NCI-H1930 (cell line): ENCODE measurements at regions not wholly inside any gene's neighbourhood (a gene's known extent, or its start where the extent isn't known, plus 50 kb on each side); places are given as distances from the start of the nearest gene placed in this dataset.

Experiments
- DNase-seq, 2 experiments: peaks; one replicate each; lab custom pipeline; 2025; lab: John Stamatoyannopoulos, UW

GRCh38 chr11:115722711-115723110 is 218.5 kb upstream of the CADM1 start:
- DNase-seq: no peak

DNA sequence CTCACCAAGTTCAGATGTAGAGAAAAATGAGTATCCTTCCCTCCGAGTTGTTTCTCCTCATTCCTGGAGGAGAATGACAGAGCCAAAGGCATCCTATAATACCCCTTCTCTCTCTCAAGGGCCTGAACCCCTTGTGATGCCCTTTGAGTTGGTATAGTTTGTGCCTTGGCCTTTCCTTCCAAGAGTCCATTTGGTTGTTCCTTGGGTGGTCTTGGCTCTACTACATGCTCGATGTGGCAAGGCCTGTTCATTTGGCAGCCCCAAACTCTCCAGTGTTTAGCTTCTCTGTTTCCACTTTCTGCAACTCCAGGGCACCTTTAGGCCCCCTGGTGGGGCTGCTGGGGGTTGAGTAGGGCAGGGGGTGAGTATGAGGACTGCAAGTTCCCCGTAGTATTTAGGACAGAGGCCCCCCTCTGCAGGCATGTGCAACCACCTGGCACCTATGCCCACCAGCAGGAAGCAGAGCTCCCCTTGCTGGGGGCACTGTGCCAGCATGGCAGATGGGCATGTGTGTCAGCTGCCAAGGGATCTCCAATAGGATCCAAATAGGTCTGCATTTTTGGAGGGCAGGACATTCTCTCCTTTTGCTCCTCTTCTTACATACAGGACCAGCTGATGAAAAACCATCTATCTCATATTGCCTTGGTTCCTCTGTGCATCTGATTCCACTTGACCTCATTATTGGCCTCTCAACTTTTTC is 217.2 kb upstream of the CADM1 start:
- no peak for DNase-seq

GRCh38 chr11:115720602-115721245 is 216.5 kb upstream of the CADM1 start:
- DNase-seq: no peak

DNA sequence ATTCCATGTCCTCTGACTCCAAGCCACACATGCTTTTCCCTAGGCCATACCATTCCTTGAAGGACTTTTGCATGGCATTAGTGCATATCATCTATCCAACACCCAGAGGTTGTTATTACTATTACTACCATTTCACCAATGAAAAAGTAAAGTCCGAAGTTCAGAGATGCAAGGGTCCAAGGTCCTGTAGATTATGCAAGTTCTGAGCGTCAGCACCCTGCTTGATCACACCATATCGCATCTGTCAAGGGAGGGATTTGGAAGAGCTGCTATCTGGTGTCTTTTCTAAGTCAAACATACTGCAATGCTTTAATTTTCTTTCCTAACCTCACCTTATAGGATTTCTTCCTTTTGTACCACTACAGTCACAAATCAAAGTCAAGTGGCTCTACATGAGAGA is 214.7 kb upstream of the CADM1 start:
- DNase-seq: no peak

GRCh38 chr11:115718106-115718505 is 213.9 kb upstream of the CADM1 start:
- no peak for DNase-seq

- DNase-seq: no peak
Measured at GRCh38 chr11:115716601-115717529, 212.7 kb upstream of the CADM1 start.

DNA sequence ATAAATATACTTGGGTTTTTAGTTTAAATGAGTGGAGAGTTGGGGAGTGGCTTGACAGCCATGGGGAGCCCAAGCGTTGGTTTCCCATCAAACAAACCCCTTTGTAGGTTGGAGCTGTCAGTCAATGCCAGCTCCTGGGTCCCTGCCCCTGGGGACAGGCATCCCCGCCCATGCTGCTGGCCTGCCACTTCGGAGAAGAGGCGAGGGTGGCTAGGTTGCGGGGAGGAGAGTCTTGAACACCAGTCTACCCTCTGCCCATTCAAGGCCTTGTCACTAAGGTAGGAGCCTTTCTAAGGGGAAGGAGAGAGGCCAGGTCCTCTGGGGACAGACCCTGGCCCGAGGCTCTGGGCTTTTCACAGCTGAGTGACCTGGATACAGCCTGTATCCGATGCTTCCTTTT is 211.9 kb upstream of the CADM1 start:
- no peak for DNase-seq

GRCh38 chr11:115715251-115715770 is 211.1 kb upstream of the CADM1 start:
- DNase-seq: no peak

DNA sequence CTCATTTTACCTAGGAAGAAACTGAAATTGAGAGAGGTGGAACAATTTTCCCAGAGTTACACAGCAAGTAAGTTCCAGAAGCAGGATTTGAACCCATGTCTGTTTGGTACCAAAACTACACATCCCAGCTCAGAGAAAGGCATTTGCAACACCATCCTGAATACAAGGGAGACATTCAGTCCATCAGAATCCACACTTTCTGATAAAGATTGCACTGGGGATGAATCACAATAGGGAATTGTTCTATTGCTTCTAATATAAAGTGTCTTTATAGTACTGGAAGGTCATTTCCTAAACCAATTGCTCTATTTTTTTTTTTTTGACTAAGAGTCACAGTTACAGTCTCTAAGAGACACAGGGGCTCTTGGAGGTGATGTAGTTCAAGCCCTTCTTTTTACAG is 208.1 kb upstream of the CADM1 start:
- DNase-seq: no peak

GRCh38 chr11:115710980-115711379 is 206.8 kb upstream of the CADM1 start:
- no peak for DNase-seq

- DNase-seq: no peak
Measured at GRCh38 chr11:115710426-115710825, 206.2 kb upstream of the CADM1 start.

GRCh38 chr11:115709297-115709696 is 205.1 kb upstream of the CADM1 start:
- DNase-seq: no peak

DNA sequence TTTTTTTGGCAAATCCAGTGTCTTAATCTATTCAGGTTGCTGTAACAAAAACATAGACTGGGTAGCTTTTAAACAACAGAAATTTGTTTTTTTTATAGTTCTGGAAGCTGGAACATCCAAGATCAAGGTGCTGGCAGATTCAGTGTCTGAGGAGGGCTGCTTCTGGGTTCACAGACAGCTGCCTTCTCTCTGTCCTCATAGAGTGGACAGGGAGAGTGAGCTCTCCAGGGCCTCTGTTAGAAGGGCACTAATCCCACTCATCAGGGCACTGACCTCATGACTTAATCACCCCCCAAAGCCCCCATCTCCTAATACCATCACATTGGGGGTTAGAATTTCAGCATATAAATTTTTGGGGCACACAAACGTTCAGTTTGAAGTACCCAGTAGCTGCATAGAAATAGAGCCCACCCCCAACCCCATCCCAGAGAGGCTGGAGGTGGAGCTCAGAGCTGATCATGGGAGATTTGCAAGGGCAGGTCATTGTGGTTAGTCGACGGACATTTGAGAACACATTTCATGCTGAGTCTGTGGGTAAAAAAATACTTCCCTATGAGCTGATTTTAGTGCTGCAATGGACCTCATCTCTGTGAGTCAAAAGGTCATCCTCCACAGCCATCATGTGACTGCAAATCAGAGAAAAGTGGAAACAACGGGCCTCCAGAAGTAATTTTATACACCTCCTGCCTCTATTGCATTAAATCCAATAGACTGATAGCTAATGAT is 203.1 kb upstream of the CADM1 start:
- DNase-seq: no peak

- no peak for DNase-seq
Measured at GRCh38 chr11:115706626-115707135, 202.5 kb upstream of the CADM1 start.

DNA sequence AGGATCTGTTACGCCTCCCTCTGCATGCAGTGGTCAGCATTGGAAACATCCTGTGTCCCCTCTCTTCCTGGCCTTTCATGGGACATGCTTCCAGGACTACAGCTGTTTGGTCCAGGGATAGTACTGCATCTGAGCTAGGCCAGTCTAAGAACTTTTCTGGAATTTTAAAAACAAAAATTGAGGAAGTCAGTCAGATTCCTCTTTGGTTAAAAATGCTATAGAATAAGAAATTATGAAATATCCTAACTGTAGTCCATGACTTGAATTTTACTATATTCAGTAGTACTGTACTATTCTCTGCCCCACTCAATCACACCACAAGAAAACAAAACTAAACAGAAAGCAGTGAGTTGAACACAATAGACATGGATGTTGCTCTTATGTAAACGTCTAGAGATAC is 201.0 kb upstream of the CADM1 start:
- no peak for DNase-seq

DNA sequence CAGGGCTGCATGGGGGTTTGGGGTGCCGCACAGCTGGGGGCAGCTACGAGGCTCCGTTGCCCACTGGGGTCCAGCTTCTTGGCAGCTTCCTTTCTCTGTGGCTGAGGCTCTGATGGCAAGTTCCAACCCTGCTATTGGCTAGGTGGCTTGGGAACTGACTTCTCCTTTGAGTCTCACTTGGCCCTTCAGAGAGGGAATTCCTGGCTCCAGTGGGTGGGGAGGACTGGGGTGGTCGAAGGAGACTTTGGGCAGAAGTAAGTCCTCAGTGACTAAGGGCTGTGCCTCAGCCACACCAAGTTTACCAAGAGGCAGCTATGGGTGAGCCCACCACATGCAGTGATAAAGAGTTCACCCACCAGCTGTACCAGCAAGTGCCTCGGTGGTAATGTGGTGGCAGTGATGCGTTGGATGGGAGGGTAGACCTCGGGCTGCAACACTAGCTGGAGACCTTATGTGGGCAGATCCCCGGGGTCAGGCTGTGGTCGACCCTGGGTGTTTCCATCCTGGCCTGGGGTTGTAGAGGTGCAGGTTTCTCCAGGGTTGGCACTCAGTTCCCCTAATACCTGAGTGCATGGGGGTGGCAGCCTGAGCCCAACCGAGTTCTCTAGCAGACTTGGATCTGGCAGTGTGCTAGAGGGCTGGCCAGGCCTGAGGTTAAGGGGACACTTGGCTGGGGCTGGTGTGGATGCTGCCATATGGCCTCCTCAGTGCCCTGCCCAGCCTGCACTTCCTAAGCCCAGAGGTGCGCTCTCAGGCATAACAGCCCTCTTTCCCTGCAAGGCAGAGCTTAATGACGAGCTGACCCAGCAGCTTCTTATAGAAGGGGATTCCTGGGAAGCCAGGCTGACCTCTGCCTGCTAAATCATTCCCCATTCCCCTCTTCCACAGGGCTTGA is 197.0 kb upstream of the CADM1 start:
- no peak for DNase-seq

DNA sequence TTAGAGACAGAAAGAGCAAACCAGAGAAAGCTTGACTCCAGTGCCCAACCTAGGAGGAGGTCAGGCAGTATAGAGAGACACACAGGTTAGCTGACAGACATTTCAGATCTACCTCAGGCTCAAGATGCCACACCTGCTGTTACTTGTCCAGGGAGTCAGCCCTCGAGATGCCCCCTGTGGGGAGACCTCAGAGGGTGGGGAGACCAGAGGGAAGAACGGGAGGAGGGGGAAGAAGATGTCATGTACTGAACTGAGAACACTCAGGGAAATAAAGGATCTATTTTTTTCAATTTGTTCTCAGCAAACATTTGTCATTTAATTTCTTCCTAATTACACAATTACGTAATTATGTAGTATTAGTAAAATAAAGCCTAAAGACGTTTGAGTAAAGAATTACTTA is 196.3 kb upstream of the CADM1 start:
- peak in 1 of 2 experiments; percentile 24 for DNase-seq

DNA sequence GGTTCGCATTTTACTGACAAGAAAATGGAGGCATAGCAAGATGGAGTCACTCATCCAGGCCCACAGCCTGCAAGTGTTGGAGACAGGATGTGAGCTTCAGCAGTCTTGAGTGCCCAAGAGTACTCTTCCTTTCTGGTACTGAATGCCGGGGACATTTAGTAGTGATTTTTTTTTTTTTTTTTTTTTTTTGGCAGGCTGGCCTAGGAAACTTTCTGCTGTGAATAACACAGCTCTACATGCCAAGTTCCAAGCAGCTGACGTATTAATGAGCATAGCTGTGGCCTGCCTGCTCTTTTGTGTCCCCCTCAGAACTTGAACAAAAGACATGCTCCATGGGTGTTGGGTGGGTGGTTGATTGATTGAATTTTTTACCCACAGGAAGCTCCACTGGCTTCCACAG is 195.5 kb upstream of the CADM1 start:
- DNase-seq: no peak

- DNase-seq: no peak
Measured at GRCh38 chr11:115699326-115699725, 195.1 kb upstream of the CADM1 start.

DNA sequence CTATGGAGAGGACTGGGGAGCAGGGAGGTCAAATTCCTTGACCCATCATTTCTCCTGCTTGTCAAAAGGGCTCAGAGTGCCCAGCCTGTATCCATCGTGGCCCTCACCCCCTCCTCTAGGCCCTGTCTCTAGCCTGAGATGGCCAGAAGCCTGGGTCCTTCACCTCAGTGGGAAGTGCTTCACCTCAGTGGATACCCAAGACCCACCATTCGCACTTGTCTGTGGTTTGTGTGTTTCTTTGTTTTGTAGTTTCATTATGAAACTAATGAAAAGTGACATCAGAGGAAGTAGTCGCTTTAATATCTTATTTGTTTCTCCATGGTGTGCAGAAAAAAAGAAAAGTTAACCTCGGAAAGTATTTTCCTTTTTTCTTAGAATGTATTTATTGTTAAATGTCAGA is 194.0 kb upstream of the CADM1 start:
- DNase-seq: no peak

- DNase-seq: no peak
Measured at GRCh38 chr11:115696563-115696962, 192.3 kb upstream of the CADM1 start.
